K562 (cell line): ENCODE measurements at regions not wholly inside any gene's neighbourhood (a gene's known extent, or its start where the extent isn't known, plus 50 kb on each side); places are given as distances from the start of the nearest gene placed in this dataset.

ENCODE experiments used
- ATAC-seq: fragments of 200-7000 bp; cut with Tn5 transposase; 3 replicates; pipeline ENCODE4 v1.9.1; 2020; ENCODE audit warnings: moderate library complexity
- BruUV-seq: library from RNA; stranded (reverse); fragments of 400-500 nt; replicated peaks from 2 replicates; lab custom pipeline; 2021; lab: Mats Ljungman, UMichigan
- CTCF ChIA-PET: fragments of 300-600 bp; formaldehyde crosslinking; extraction: SDS; loops from one replicate; lab custom pipeline; 2021; ENCODE audit warnings: low intra/inter-chr PET ratio; lab: Yijun Ruan, JAX
- POLR2A ChIA-PET: fragments of 300-600, 350-650 bp; sonication (Branson Sonifier 250); formaldehyde crosslinking; extraction: SDS; loops from one replicate; lab custom pipeline; 2021; ENCODE audit warnings: antibody characterized with exemption, inconsistent platforms; lab: Yijun Ruan, JAX
- DNase-seq, 4 experiments: peaks; one replicate each; pipeline versions ENCODE4 v3.0.0 to v3.0.0-alpha.2; 2011 to 2018; ENCODE audit warnings: low spot score in 3 of 4, mixed read lengths in 3 of 4; ENCODE audit errors: extremely low read depth in 1 of 4
- FAIRE-seq: peaks from 2 replicates; lab custom pipeline; 2011; peaks lifted over from hg19 to GRCh38; lab: Jason Lieb, UNC
- H2AFZ ChIP-seq: 2 replicates; pipeline ENCODE4 v1.6.0; 2011; ENCODE audit warnings: low read depth, low read length, control low read depth, inconsistent platforms
- H3K27ac ChIP-seq: fragments of 200-600 bp; 3 replicates; pipeline ENCODE4 v1.8.0; 2011; ENCODE audit warnings: low read depth, mild to moderate bottlenecking, control low read depth, inconsistent platforms, low read length, moderate library complexity, mixed read lengths; ENCODE audit errors: extremely low read depth
- H3K27me3 ChIP-seq, 2 experiments: fragments of 300-600 bp in 1 of 2; 2 replicates in 1 of 2; 3 replicates in 1 of 2; pipeline versions ENCODE4 v1.6.0 to v1.8.0; 2011; ENCODE audit warnings: inconsistent platforms in 2 of 2, low read length in 2 of 2, mild to moderate bottlenecking in 1 of 2, mixed read lengths in 1 of 2, moderate library complexity in 1 of 2; ENCODE audit not compliant: control insufficient read depth in 2 of 2, insufficient read depth in 2 of 2
- H3K36me3 ChIP-seq: fragments of 300-600 bp; 3 replicates; pipeline ENCODE4 v1.8.0; 2011; ENCODE audit warnings: mild to moderate bottlenecking, low read length, inconsistent platforms; ENCODE audit not compliant: control insufficient read depth, insufficient read depth
- H3K4me1 ChIP-seq, 2 experiments: fragments of 200-600 bp in 1 of 2; replicated peaks in 1 of 2; 2 replicates in 1 of 2; 3 replicates in 1 of 2; pipeline versions ENCODE4 v1.5.1 to v1.8.0; 2011; ENCODE audit warnings: inconsistent platforms in 2 of 2, low read length in 2 of 2, mild to moderate bottlenecking in 1 of 2, mixed read lengths in 1 of 2, moderate library complexity in 1 of 2; ENCODE audit not compliant: control insufficient read depth in 2 of 2, insufficient read depth in 2 of 2
- H3K4me2 ChIP-seq: 2 replicates; pipeline ENCODE4 v1.6.1; 2011; ENCODE audit warnings: low read length, control low read depth, inconsistent platforms, mixed read lengths; ENCODE audit not compliant: insufficient read depth
- H3K4me3 ChIP-seq: fragments of 200-600 bp; sonication (generic), shearing (Covaris generic); 2 replicates; pipeline ENCODE4 v1.5.1; 2016; ENCODE audit warnings: control low read depth, inconsistent platforms
- H3K79me2 ChIP-seq: fragments of 200-600 bp; 3 replicates; pipeline ENCODE4 v1.8.0; 2011; ENCODE audit warnings: low read length, inconsistent platforms; ENCODE audit not compliant: control insufficient read depth, insufficient read depth
- H3K9ac ChIP-seq, 2 experiments: 2 replicates each; pipeline versions ENCODE4 v1.6.0 to v1.6.1; 2011; ENCODE audit warnings: low read depth in 2 of 2, low read length in 2 of 2, control low read depth in 1 of 2, inconsistent platforms in 1 of 2, mild to moderate bottlenecking in 1 of 2, mixed read lengths in 1 of 2; ENCODE audit not compliant: insufficient read depth in 1 of 2
- H3K9me1 ChIP-seq: one replicate; pipeline ENCODE4 v1.6.0; 2011; ENCODE audit warnings: inconsistent platforms, mild to moderate bottlenecking, low read length, moderate library complexity; ENCODE audit not compliant: control insufficient read depth, insufficient read depth
- H3K9me3 ChIP-seq: replicated peaks from 2 replicates; pipeline ENCODE4 v1.5.1; 2011; ENCODE audit warnings: low read depth, low read length, inconsistent platforms; ENCODE audit not compliant: control insufficient read depth, insufficient read depth
- H4K20me1 ChIP-seq: replicated peaks from 2 replicates; pipeline ENCODE4 v1.6.1; 2011; ENCODE audit warnings: low read length, inconsistent platforms, mixed read lengths; ENCODE audit not compliant: control insufficient read depth, insufficient read depth
- ATF2 ChIP-seq: sonication (generic); formaldehyde crosslinking; IDR thresholded peaks from 2 replicates; pipeline ENCODE4 v1.8.1; 2022; ENCODE audit warnings: missing genetic modification reagents
- ATF4 ChIP-seq: fragments of 450-650 bp; formaldehyde crosslinking; IDR thresholded peaks from 2 replicates; pipeline ENCODE4 v1.4.0; 2022; ENCODE audit warnings: mild to moderate bottlenecking, moderate library complexity
- BRD9 ChIP-seq: fragments of 450-650 bp; IDR thresholded peaks from 2 replicates; pipeline ENCODE4 v1.6.1; 2018; ENCODE audit warnings: low read depth; ENCODE audit not compliant: partially characterized antibody
- CCAR2 ChIP-seq: fragments of 200-400 bp; formaldehyde crosslinking; IDR thresholded peaks from 2 replicates; pipeline ENCODE4 v1.6.1; 2017; ENCODE audit warnings: mild to moderate bottlenecking, low read depth, low read length
- GATA2 ChIP-seq: sonication (generic); formaldehyde crosslinking; IDR thresholded peaks from 2 replicates; pipeline ENCODE4 v1.4.0; 2020; ENCODE audit warnings: mild to moderate bottlenecking, missing genetic modification reagents
- KDM5B ChIP-seq: fragments of 200-600 bp; sonication (generic); IDR thresholded peaks from 2 replicates; pipeline ENCODE4 v1.6.1; 2012; ENCODE audit warnings: low read depth, mild to moderate bottlenecking, moderate library complexity, low read length, control low read depth, inconsistent platforms; ENCODE audit not compliant: insufficient replicate concordance
- LARP7 ChIP-seq: fragments of 450-650 bp; IDR thresholded peaks from 2 replicates; pipeline ENCODE4 v1.6.1; 2016
- MXD1 ChIP-seq: fragments of 250-450 bp; sonication (Bioruptor Pico); IDR thresholded peaks from 2 replicates; pipeline ENCODE4 v1.8.0; 2021; ENCODE audit warnings: borderline replicate concordance, mild to moderate bottlenecking, moderate library complexity; ENCODE audit not compliant: poor library complexity, severe bottlenecking
- U2AF1 ChIP-seq: fragments of 200-400 bp; formaldehyde crosslinking; optimal IDR thresholded peaks from 2 replicates; pipeline ENCODE3; 2017; ENCODE audit warnings: mild to moderate bottlenecking, low read depth, low read length, moderate library complexity
- ZNF584 ChIP-seq: fragments of 200-800 bp; sonication (Bioruptor generic); IDR thresholded peaks from 2 replicates; pipeline ENCODE4 v1.6.1; 2016; ENCODE audit warnings: low read depth, mild to moderate bottlenecking, missing genetic modification characterization, missing compliant biosample characterization
- WGBS: fragments of 100-300 bp; shearing (Covaris generic); methylation state at CpG from one replicate; pipeline ENCODE4 v1.1.6; 2016; ENCODE audit warnings: low coverage, mixed read lengths; ENCODE audit not compliant: insufficient coverage; ENCODE audit errors: missing lambda C conversion rate; 5-methylcytosine and 5-hydroxymethylcytosine counted together
- in situ Hi-C: fragments of 300-500 bp; cut with MboI; formaldehyde crosslinking; loops from 4 replicates; pipeline ENCODE4 v1.15.0; 2018; ENCODE audit warnings: inconsistent platforms, mixed read lengths
- intact Hi-C: fragments of 100-400 bp; cut with micrococcal nuclease; formaldehyde crosslinking; loops from 2 replicates; pipeline ENCODE4 v1.14.2; 2022

- Histone ChIP-seq H3K4me3 (no peak overlapping the region), H3K9me1 (no peaks in the 10 kb centered on the region), H3K4me1 (no peaks in the 10 kb centered on the region), H3K27ac (no peak overlapping the region), H3K27me3 (no peaks in the 10 kb centered on the region), H3K9ac (no peak overlapping the region), H4K20me1 (no peaks in the 10 kb centered on the region), H3K9me3 (peaks cover 3% of the 10 kb centered on the region), H3K4me2 (no peak overlapping the region), H3K36me3 (no peaks in the 10 kb centered on the region), H2AFZ (no peak overlapping the region), H3K79me2 (no peaks in the 10 kb centered on the region)
- FAIRE-seq (no peak), DNase-seq (no peak), ATAC-seq (no peak)
- ChIA-PET POLR2A (no interaction called here), CTCF (no interaction called here)
- intact Hi-C loops = no loop called here
- TF ChIP-seq LARP7 (no peak), ATF4 (CRISPR knock-in tag) (no peak), GATA2 (CRISPR knock-in tag) (no peak), KDM5B (no peak), U2AF1 (no peak), CCAR2 (no peak), MXD1 (CRISPR knock-in tag) (no peak), BRD9 (no peak), ATF2 (CRISPR knock-in tag) (no peak), ZNF584 (CRISPR knock-in tag) (no peak)
- BruUV-seq = no TSS peak
- WGBS = 50% methylated on average over 3 of the region's 3 CpGs
- in situ Hi-C loops = no loop called here
Measured at GRCh38 chr2:200146501-200146900, 160.0 kb upstream of the SPATS2L start.
